Superior temporal gyrus (tissue), 1 donor: ENCODE measurements at regions not wholly inside any gene's neighbourhood (a gene's known extent, or its start where the extent isn't known, plus 50 kb on each side); places are given as distances from the start of the nearest gene placed in this dataset.
A peak's percentile ranks its signal among the peaks of the same experiment; 100 is the strongest.

Experiments used
- DNase-seq: peaks from one replicate; pipeline ENCODE4 v3.0.0-alpha.2; 2016; ENCODE audit errors: extremely low spot score

DNA sequence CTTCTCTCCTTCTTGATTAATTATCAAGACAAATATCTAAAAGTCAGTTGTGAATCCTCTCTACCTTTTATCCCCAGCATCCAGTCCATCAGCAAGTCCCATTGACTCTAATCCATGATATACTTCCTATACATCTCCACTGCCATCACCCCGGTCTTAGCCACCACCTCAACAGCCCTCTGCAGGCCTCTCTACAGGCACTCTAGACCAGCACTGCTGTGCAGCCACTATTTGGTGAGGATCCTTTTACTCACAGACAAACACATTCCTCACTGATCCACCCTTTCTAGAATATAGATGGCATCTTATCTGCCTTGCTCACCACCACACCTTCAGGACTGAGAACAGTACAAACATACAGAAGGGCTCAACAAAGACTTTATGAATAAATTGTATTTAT, 221.7 kb downstream of the RFC3 start:
- DNase-seq: no peak

DNA sequence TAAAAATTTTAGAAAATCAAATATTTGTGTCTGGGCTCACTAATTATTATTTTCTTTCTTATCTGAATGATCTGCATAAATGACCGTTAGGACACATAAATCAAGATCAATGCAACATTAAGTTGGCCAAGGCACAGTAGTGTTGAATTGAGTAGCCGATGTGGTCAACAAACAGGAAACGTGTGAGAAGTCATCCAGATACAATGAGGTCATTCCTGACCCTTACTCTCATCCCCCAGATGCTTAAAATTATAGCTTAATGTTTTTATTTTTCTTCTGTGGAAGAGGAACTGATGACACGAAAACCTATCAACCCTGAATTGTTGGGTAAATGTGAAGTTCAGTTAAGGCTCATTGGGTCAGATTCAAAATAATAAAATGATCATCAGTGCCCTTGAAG, 222.9 kb downstream of the RFC3 start:
- no peak for DNase-seq

GRCh38 chr13:34044041-34044440, 226.1 kb downstream of the RFC3 start:
- DNase-seq: peak; percentile 30

GRCh38 chr13:34044660-34045080, 226.7 kb downstream of the RFC3 start:
- no peak for DNase-seq

DNA sequence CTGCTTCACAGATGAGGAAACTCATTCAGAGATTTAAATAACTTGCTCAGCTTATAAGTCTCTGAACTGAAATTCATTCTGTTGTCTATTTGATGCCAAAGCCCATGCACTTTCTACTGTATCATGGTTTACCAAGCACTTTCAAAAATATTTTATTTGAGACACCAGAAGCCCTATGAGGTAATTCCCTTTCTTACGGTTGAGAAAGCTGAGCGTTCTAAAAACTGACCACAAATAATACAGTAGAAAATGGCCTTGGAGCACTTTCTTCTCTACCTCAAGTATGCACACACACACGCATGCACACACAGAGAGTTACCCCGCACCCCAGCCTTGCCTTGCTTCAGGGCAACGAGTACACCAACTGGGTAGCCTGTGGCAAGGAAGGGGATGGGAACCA, 228.5 kb downstream of the RFC3 start:
- DNase-seq: no peak

GRCh38 chr13:34048652-34049051, 230.7 kb downstream of the RFC3 start:
- DNase-seq: no peak

GRCh38 chr13:34056733-34057258, 238.8 kb downstream of the RFC3 start:
- DNase-seq: no peak

DNA sequence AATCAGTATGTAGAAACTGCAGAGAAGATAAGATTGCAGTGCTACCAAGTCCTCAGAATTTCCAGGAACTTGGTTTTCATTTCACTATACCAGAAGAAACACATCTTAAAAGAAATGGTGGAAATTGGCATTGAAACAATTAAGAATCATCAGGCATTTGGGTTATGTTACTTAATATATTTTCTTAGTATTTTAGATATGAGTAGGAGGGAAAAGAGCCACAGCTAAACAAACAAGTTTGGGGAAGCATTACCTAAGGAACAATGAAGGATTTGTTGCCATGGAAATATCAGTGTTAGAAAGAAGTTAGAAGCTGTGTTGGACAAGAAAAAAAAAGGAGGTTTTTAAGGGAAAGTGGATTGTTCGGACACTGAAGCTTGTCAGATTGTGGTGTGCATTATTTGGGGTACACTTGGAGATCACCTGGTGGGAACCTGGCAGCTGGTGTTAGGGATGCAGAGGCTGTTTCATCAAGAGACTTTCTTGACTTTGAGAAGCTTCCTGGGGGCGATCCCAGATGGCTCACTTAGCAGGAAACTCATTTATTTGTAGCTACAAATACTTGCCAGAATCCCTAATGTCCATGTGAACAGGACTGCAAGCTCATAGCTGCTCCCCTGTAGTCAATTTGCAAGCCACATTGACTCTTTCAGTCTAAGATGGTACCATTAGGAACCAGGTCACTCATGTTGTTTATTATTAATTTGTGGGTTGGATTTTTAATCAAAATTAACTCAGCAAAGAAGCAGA, 246.7 kb downstream of the RFC3 start:
- DNase-seq: no peak

- no peak for DNase-seq
These were observed 248.0 kb downstream of the RFC3 start for GRCh38 chr13:34065928-34066327.

- no peak for DNase-seq
These were observed 248.4 kb downstream of the RFC3 start for GRCh38 chr13:34066344-34066743.

DNA sequence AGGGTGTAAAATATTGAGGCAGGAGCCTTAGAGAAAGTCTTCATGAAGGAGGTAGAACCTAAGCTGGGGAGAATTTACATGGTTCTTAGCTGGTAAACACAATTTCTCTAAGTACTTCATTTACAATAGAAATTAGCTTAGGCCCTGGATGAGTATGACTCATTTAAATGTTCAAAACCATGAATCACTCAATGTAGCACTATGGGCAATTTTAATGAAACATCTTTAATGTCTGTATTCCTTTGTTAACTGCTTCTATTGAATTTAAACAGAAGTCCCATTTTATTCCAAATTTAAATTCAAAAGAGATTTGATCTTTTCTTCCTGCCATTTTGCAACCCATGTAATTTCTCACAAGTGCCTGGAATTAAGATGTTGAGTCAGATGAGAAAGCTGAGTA, 252.1 kb downstream of the RFC3 start:
- no peak for DNase-seq

DNA sequence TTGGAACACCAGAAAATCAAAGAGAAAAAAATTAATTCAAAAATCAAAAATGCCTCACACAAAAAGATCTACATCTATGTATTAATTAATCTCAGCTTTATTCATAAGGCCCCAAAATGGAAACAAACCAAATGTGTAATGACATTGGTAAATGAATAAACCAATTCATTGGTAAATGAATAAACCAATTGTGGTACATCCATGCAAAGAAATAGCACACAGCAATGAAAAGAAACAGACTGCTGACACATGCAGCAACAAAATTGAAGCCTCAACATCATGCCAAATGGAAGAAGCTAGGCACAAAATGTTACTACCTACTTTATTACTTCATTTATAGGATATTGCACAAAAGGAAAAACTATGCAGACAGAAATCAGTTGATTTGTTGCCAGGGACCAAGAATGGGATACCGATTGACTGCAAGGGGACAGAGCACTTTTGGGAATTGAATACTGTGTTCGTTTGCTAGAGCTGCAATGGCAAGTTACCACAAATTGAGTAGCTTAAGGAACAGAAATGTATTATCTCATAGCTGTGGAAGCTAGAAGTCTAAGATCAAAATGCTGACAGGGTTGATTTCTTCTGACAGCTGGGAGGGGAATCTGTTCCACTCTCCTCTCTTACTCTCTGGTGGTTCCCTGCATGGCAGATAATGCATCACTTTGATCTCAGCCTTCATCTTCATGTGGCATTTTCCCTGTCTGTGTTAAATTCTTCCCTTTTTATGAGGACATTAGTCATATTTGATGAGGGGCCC, 252.8 kb downstream of the RFC3 start:
- no peak for DNase-seq

DNA sequence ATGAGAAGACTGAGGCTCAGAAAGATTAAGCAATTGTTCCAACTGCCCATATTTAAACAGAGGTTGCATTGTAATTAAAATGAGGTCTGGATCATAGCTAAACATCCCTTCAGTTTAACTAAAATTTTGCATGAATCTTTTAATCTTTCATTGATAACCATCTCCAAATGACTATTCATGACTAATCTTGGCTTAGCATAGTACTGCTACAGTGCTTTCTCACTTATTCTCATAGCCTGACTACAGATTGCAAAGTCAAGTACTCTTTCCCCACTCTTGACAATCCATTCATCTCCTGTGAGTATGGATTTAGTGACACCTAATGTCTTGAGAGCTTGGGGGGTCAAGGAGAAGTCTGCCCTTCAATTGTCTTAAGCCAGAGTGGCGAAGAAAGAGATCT, 258.4 kb downstream of the RFC3 start:
- DNase-seq: no peak

- DNase-seq: peak; percentile 34
These were observed 259.2 kb downstream of the RFC3 start for GRCh38 chr13:34076943-34077703.

GRCh38 chr13:34078334-34078999, 260.5 kb downstream of the RFC3 start:
- no peak for DNase-seq

DNA sequence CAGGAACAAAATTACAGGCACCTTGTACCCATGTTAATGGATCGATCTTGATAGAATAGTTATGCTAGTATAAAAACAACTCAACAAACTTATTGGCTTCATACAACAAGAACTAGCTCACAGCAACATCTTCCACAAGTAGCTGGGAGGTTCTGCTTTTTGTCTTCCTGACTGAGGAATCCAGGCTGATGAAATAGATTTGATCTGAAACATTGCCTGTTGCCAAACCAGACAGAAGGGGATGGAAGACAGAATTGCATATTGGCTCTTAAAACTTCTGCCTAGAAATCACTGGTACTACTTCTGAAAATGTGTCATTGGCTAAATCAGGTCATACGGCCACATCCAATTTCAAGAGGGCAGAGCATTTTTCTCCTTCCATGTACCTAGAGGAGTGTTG, 267.3 kb downstream of the RFC3 start:
- DNase-seq: no peak

DNA sequence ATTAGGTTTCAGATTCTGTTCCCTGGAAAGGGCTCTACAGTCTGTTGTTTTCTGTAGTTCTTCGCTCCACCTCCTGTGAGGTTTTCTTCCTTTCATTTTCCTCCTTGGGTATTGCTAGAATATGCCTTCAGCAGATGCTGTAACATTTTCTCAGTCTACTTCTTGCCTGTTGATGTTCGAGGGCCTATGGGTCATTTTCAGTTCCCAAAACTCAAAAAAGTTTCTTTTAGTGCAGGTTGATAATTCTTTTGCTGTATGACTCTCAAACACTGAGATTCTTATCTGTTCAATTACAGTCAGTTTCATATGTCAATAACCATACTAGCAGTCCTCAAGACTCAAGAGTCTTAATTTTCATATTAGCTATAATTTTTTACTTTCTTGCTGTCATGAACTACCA, 268.3 kb downstream of the RFC3 start:
- DNase-seq: no peak

DNA sequence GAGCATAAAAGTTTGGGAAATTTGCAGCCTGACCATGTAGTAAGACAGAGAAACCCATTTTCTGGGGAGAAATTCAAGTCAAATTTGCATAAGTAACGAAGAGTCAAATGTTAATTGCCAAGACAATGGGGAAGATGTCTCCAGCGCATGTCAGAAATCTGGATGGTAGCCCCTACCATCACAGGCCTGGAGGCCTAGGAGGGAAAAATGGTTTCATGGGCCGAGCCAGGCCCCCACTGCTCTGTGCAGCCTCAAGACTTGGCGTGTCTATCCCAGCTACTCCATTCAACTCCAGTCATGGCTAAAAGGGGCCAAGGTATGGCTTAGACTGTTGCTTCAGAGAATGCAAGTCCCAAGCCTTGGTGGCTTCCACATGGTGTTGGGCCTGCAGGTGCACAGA, 269.8 kb downstream of the RFC3 start:
- no peak for DNase-seq

DNA sequence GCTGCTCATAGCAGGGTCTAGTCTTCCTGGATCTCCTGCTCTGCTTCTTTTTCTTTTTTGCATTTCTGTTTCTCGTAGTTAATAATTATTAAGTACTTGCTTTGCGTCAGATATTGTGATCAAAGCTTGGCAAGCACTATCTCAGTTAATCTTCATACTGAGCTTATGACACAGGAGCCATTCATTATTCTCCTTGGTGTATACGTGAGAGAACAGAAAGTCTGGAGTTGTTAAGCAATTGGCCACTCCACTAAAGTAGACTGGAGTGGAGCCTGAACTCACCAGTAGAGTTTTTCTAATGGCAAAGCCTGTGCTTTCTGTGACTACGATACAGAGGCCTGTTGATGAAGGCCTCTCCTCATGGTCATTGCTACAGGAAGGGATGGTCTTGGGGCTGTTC, 285.9 kb downstream of the RFC3 start:
- DNase-seq: no peak

DNA sequence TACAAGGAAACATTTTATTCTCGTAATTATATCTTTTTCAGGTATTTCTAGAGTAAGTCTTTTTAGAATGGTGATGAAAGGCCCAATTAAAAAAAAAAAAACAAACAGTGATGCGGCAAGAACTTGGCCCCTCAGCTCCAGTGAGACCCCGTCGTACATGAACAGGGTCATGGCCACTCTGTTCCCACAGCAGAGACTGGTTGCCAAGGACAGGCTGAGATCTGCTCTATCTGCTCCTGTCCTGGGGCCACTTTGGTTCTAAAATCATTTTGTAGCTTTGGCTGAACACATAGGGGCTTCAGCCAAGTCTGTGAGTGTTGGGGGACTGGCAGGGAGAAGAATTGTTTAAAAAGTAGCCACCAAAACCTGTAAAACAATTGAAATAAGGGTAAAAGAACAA, 286.9 kb downstream of the RFC3 start:
- no peak for DNase-seq

DNA sequence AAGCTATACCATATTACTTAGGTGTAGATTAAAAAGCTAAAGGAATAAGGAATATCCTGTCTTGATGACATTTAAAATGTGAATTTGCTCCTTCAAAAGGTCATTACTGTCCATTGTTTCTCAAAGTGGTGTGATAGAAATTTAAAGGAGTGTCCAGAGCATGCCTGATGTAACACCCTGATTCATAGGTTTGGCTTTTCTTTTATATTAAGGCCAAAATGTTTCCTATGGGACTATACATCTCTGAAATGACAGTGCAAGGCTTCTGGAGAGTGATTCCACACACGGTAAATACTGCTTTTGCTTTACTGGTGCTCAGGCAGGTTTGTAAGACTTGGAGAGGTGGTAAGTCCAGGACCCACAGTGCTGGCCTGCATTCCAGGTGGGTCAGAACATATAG, 289.9 kb downstream of the RFC3 start:
- DNase-seq: no peak

- DNase-seq: no peak
These were observed 290.5 kb downstream of the RFC3 start for GRCh38 chr13:34108410-34108809.
